HK-2 (cell line): ENCODE measurements at regions not wholly inside any gene's neighbourhood (a gene's known extent, or its start where the extent isn't known, plus 50 kb on each side); places are given as distances from the start of the nearest gene placed in this dataset.

Source experiments
- DNase-seq: peaks from one replicate; pipeline ENCODE4 v3.0.0-alpha.2; 2018; ENCODE audit not compliant: unreplicated experiment

- DNase-seq = no peak
These were observed 252.8 kb upstream of the PLET1 start for GRCh38 chr11:112513417-112513816.

GRCh38 chr11:112514011-112514740 is 253.5 kb upstream of the PLET1 start:
- no peak for DNase-seq

- DNase-seq = no peak
These were observed 255.6 kb upstream of the PLET1 start for GRCh38 chr11:112516261-112516660.

GRCh38 chr11:112516755-112517154 is 256.1 kb upstream of the PLET1 start:
- no peak for DNase-seq

- DNase-seq = no peak
These were observed 257.7 kb upstream of the PLET1 start for GRCh38 chr11:112518371-112518770.

- no peak for DNase-seq
These were observed 259.1 kb upstream of the PLET1 start for GRCh38 chr11:112519751-112520150.

GRCh38 chr11:112520354-112520753 is 259.7 kb upstream of the PLET1 start:
- DNase-seq = no peak

- DNase-seq = no peak
These were observed 261.9 kb upstream of the PLET1 start for GRCh38 chr11:112522536-112522935.

- no peak for DNase-seq
These were observed 262.4 kb upstream of the PLET1 start for GRCh38 chr11:112523031-112523430.

GRCh38 chr11:112523477-112523876 is 262.8 kb upstream of the PLET1 start:
- DNase-seq = no peak

- DNase-seq = no peak
These were observed 263.3 kb upstream of the PLET1 start for GRCh38 chr11:112523951-112524350.

- no peak for DNase-seq
These were observed 264.1 kb upstream of the PLET1 start for GRCh38 chr11:112524798-112525197.

- no peak for DNase-seq
These were observed 264.6 kb upstream of the PLET1 start for GRCh38 chr11:112525270-112525669.

- no peak for DNase-seq
These were observed 265.4 kb upstream of the PLET1 start for GRCh38 chr11:112525844-112526590.

- DNase-seq = no peak
These were observed 266.2 kb upstream of the PLET1 start for GRCh38 chr11:112526699-112527416.

GRCh38 chr11:112529071-112529470 is 268.4 kb upstream of the PLET1 start:
- no peak for DNase-seq

- no peak for DNase-seq
These were observed 271.8 kb upstream of the PLET1 start for GRCh38 chr11:112532506-112532905.

GRCh38 chr11:112533682-112534081 is 273.0 kb upstream of the PLET1 start:
- no peak for DNase-seq

GRCh38 chr11:112534208-112534607 is 273.5 kb upstream of the PLET1 start:
- DNase-seq = no peak

- DNase-seq = no peak
These were observed 276.4 kb upstream of the PLET1 start for GRCh38 chr11:112537026-112537425.

- no peak for DNase-seq
These were observed 277.2 kb upstream of the PLET1 start for GRCh38 chr11:112537846-112538330.

GRCh38 chr11:112538534-112539280 is 278.0 kb upstream of the PLET1 start:
- DNase-seq = no peak
